Activated CD4-positive, alpha-beta T cell treated with anti-CD3 and anti-CD28 coated beads for 36 hours (primary cell): ENCODE measurements at regions not wholly inside any gene's neighbourhood (a gene's known extent, or its start where the extent isn't known, plus 50 kb on each side); places are given as distances from the start of the nearest gene placed in this dataset.

Source experiments
- ATAC-seq: fragments of 200-7000 bp; cut with Tn5 transposase; one replicate; pipeline ENCODE4 v1.10.0; 2021; ENCODE audit warnings: mild to moderate bottlenecking, moderate library complexity
- CTCF ChIA-PET: fragments of 350-600 bp; sonication (Branson Sonifier 250); formaldehyde crosslinking; loops from one replicate; lab custom pipeline; 2021; ENCODE audit warnings: antibody characterized with exemption; lab: Charles Lee
- POLR2A ChIA-PET: fragments of 350-600 bp; sonication (Branson Sonifier 250); formaldehyde crosslinking; loops from one replicate; lab custom pipeline; 2021; ENCODE audit warnings: antibody characterized with exemption, inconsistent platforms; lab: Charles Lee
- DNase-seq: peaks from one replicate; pipeline ENCODE4 v3.0.0-alpha.2; 2020
- H3K27ac Mint-ChIP-seq: one replicate; pipeline ENCODE4 v1.8.0; 2021; ENCODE audit warnings: mixed read lengths
- H3K27me3 Mint-ChIP-seq: one replicate; pipeline ENCODE4 v1.8.0; 2021; ENCODE audit warnings: mixed read lengths
- H3K36me3 Mint-ChIP-seq: one replicate; pipeline ENCODE4 v1.8.0; 2021; ENCODE audit warnings: low read depth, mixed read lengths
- H3K4me1 Mint-ChIP-seq: one replicate; pipeline ENCODE4 v1.8.0; 2021; ENCODE audit warnings: mixed read lengths
- H3K4me3 Mint-ChIP-seq: one replicate; pipeline ENCODE4 v1.8.0; 2021; ENCODE audit warnings: mild to moderate bottlenecking, moderate library complexity, mixed read lengths
- H3K9me3 Mint-ChIP-seq: one replicate; pipeline ENCODE4 v1.8.0; 2021; ENCODE audit warnings: low read depth, mixed read lengths
- intact Hi-C, 2 experiments: fragments of 100-400 bp; cut with DNase I in 1 of 2; cut with micrococcal nuclease in 1 of 2; formaldehyde crosslinking; loops; one replicate each; pipeline versions ENCODE4 v1.14.2 to v1.15.1; 2022 to 2024; cut with DNase I, micrococcal nuclease

DNA sequence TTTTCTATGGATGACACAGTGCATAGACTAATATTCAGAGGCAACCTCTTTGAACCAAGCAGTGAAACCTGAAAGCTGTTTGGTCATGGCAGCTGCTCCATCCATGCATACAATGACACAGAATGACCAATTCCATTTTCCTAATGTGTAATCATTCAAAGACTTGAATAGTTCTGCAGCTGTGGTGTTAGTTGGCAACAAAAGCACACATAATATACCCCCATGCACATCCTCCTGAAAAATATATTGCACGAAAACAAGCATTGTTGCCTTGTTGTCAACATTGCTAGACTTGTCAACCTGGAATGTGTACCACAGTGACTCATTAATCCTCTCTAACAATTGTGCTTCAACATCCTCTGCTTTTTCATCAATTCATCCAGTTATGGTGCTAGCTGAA is 71.0 kb upstream of the SEMA6A start:
- Mint-ChIP-seq H3K9me3 (no peaks in the 10 kb centered on the region), H3K36me3 (no peaks in the 10 kb centered on the region), H3K4me3 (no peak overlapping the region), H3K4me1 (no peaks in the 10 kb centered on the region), H3K27me3 (peaks cover 2% of the 10 kb centered on the region), H3K27ac (no peak overlapping the region)
- ChIA-PET POLR2A (no interaction called here), CTCF (no interaction called here)
- intact Hi-C loops, result no loop called here
- DNase-seq (no peak), ATAC-seq (no peak)

DNA sequence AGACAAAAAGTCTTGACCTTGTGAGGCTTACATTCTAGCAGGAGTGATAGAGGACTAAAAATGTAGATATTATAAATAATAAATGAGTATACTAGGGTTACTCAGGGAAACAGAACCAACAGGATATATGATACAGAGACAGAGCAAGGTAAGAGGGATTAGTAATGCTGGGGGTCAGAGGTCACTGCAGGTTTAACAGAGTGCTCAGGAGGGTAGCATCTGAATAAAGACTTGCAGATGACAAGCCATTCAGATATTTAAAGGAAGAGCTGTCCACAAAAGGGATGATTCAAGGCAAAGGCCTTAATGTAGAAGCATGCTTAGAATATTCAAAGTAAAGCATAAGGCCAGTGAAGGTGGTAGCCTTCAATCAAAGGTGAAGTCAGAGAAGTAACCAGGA is 65.6 kb upstream of the SEMA6A start:
- ChIA-PET POLR2A (no interaction called here), CTCF (no interaction called here)
- no peak for DNase-seq
- no peaks in the 10 kb centered on the region for H3K27me3 Mint-ChIP-seq
- no peak overlapping the region for H3K27ac Mint-ChIP-seq
- no peaks in the 10 kb centered on the region for H3K9me3 Mint-ChIP-seq
- no peaks in the 10 kb centered on the region for H3K4me1 Mint-ChIP-seq
- H3K36me3 Mint-ChIP-seq, result no peaks in the 10 kb centered on the region
- no peak for ATAC-seq
- H3K4me3 Mint-ChIP-seq, result no peak overlapping the region
- intact Hi-C loops, result no loop called here

DNA sequence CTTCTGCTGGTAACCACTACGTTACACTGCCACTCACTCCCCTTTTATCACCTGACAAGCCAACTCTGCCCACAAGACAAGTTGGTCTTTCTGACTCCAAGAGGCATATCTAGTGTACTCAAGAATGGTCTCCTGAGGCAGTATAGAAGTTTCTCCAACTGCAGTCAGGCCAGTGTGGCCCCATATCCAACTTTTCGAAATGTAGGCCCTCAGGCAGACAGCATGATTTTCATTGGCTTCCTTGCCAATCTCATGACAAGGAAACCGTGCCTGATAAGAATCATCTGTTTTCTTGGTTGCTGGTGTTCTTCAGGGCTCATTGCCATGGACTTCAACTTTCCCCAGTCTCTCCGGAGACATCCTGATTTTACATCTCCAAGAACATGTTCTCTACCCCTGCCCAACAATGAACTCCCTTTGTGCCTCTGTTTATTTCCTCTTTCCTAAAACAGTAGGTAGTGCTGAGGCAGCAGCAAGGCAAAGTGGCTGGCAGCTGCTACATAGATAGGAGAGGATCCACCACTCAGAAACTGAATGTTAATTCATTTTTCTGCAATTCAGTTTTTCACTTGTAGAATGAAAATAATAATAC is 62.6 kb upstream of the SEMA6A start:
- POLR2A ChIA-PET, result no interaction called here
- Mint-ChIP-seq H3K27ac (no peak overlapping the region), H3K27me3 (no peaks in the 10 kb centered on the region), H3K9me3 (no peaks in the 10 kb centered on the region), H3K4me1 (no peaks in the 10 kb centered on the region), H3K36me3 (no peaks in the 10 kb centered on the region), H3K4me3 (no peak overlapping the region)
- intact Hi-C loops, result no loop called here
- ATAC-seq (no peak), DNase-seq (no peak)
- CTCF ChIA-PET, result no interaction called here

DNA sequence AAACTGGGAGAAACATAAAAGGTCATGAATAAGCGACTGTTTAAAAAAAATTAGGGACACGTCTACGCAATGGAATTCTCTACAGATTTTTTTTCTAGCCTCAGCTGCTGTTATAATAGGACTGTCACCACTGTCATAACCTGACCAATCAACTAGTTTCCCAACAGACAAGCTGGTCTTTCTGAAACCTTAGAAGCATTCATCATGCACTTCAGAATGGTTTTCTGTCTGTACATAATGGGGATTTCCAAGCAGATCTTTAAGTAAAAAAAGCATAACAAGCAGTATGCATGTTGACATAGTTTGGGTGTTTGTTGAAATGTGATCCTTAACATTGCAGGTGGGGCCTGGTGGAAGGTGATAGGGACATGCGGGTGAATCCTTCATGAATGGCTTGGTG is 58.3 kb upstream of the SEMA6A start:
- no peak overlapping the region for H3K4me3 Mint-ChIP-seq

DNA sequence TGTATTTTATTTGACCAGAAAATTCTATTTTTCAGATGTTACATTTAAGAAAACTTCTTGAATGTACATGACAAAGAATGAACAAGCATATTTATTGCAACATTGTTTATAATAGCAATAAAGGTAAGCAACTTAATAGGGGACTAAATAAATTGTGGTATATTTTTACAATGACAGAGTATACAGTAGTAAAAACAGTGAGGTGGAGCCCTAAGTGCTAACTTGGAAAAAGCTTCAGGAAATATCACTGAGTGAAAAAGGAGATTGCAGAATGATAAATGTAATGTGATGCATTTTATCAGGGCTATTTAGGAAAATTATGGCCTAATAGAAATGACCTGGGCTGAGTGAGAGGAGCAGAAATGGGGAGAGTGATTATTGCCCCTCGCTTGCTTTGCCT is 56.5 kb upstream of the SEMA6A start:
- ChIA-PET CTCF (no interaction called here), POLR2A (no interaction called here)
- no peak for DNase-seq
- no peaks in the 10 kb centered on the region for H3K36me3 Mint-ChIP-seq
- no peaks in the 10 kb centered on the region for H3K4me1 Mint-ChIP-seq
- no peak overlapping the region for H3K27ac Mint-ChIP-seq
- no peak overlapping the region for H3K4me3 Mint-ChIP-seq
- intact Hi-C loops, result no loop called here
- no peaks in the 10 kb centered on the region for H3K27me3 Mint-ChIP-seq
- no peaks in the 10 kb centered on the region for H3K9me3 Mint-ChIP-seq
- ATAC-seq, result no peak

More for the DNA sequence above, 58.3 kb upstream of the SEMA6A start:
- Mint-ChIP-seq H3K9me3 (no peaks in the 10 kb centered on the region), H3K27ac (no peak overlapping the region), H3K36me3 (no peaks in the 10 kb centered on the region), H3K27me3 (no peaks in the 10 kb centered on the region), H3K4me1 (no peaks in the 10 kb centered on the region)
- intact Hi-C loops, result no loop called here
- POLR2A ChIA-PET, result no interaction called here
- DNase-seq, result no peak
- ATAC-seq, result no peak
- CTCF ChIA-PET, result no interaction called here

DNA sequence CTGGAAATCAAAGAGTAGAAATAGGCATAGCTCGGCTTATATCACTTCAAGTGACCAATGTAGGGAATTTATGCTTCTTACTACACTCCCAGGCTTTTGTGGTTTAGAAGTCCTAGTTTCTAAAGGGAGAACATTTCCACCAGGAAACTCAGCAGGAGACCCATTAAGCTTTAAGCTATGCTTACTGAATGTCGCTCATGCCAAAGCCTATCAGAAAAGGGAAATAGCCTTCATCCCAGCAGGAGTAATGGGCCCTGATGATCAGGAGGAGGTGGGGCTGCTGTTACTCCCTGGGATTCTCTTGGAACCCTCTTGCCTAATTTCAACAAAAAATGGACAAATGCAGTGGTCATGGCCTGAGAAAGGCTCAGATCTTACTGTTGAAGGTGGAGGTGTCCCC is 54.5 kb upstream of the SEMA6A start:
- H3K27ac Mint-ChIP-seq, result no peak overlapping the region
- H3K4me1 Mint-ChIP-seq, result no peaks in the 10 kb centered on the region
- intact Hi-C loops, result no loop called here
- H3K36me3 Mint-ChIP-seq, result no peaks in the 10 kb centered on the region
- H3K9me3 Mint-ChIP-seq, result no peaks in the 10 kb centered on the region
- DNase-seq (no peak), ATAC-seq (no peak)
- H3K27me3 Mint-ChIP-seq, result no peaks in the 10 kb centered on the region
- ChIA-PET CTCF (no interaction called here), POLR2A (no interaction called here)
- H3K4me3 Mint-ChIP-seq, result no peak overlapping the region

DNA sequence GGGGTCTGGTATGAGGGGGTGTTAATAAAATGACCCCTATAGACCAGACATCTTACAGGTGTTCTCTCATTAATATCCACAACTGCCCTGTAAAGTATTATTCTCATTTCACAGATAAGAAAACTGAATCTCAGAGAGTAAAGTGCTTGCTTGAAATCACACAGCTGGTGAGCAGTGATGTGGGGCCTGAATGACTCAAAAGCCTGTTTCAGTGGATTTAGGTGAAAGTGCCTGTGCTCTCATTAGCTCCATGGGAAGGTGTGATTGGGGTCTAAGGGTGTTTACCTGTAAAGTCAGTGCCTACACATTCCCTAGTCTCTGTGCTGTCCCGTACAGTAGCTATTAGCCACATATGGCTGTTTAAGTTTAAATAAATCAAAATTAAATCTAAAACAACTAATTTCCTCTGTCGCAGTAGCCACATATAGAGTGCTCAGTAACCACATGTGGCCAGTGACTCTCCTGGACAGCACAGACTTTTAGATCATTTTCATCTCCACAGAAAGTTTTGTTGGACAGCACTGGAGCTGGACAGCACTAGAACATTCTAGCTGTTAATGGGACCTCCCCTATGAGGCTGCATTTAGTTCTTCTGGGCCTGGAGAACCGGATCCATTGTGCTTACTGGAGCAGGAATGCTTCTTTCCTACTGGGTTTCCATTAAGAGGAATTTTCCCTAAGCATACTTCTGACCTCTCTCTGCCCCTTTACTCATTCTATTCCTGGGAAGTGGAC is 52.5 kb upstream of the SEMA6A start:
- Mint-ChIP-seq H3K36me3 (no peaks in the 10 kb centered on the region), H3K9me3 (no peaks in the 10 kb centered on the region), H3K4me1 (no peaks in the 10 kb centered on the region), H3K27ac (no peak overlapping the region), H3K4me3 (no peak overlapping the region), H3K27me3 (no peaks in the 10 kb centered on the region)
- POLR2A ChIA-PET, result no interaction called here
- DNase-seq, result no peak
- CTCF ChIA-PET, result no interaction called here
- intact Hi-C loops, result no loop called here
- no peak for ATAC-seq

DNA sequence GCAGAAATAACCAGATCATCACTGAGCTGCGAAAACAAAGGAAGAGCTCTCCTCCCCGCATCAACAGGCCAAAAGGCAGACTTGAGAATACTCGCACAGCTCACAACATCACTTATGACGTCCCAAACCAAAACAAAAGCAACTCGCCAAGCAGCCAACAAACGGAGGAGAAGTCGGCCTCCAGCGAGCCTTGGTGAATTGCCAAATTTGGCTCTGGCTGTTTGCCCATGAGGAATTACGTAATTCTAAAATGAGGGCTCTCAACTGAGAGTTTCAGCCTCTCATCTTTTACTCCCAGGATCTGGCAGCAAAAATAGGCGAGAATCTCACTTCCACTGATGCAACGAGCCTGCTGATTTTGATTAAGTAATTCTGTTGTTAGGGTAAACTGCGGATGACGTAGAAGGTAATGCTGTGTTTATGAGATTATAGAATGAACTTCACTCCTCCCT is 51.7 kb upstream of the SEMA6A start:
- ChIA-PET POLR2A (no interaction called here), CTCF (no interaction called here)
- H3K4me3 Mint-ChIP-seq, result no peak overlapping the region
- H3K36me3 Mint-ChIP-seq, result no peaks in the 10 kb centered on the region
- H3K9me3 Mint-ChIP-seq, result no peaks in the 10 kb centered on the region
- no peaks in the 10 kb centered on the region for H3K4me1 Mint-ChIP-seq
- H3K27ac Mint-ChIP-seq, result no peak overlapping the region
- no peak for ATAC-seq
- no peaks in the 10 kb centered on the region for H3K27me3 Mint-ChIP-seq
- no peak for DNase-seq
- intact Hi-C loops, result no loop called here
